Right lobe of liver (tissue), 4 donors: ENCODE measurements at regions not wholly inside any gene's neighbourhood (a gene's known extent, or its start where the extent isn't known, plus 50 kb on each side); places are given as distances from the start of the nearest gene placed in this dataset.

ENCODE experiments used
- POLR2A ChIP-seq: fragments of 450-650 bp; IDR thresholded peaks from one replicate; pipeline ENCODE4 v1.6.1; 2017; ENCODE audit warnings: antibody characterized with exemption, mild to moderate bottlenecking
- TF ChIP-seq, protein P1 (sequence below), 4 donors: fragments of 200-600 bp in 3 of 4; fragments of 450-650 bp in 1 of 4; IDR thresholded peaks; one replicate each; pipeline versions ENCODE4 v1.5.1 to v1.8.0; 2016 to 2022; ENCODE audit warnings: antibody characterized with exemption in 4 of 4, mild to moderate bottlenecking in 2 of 4
- donor health status: DM: no; HTN: no; CAD: no.
- donor health status: DM: no; HTN: no; CAD: no.
- donor health status: DM: no; HTN: yes; CAD: no.

DNA sequence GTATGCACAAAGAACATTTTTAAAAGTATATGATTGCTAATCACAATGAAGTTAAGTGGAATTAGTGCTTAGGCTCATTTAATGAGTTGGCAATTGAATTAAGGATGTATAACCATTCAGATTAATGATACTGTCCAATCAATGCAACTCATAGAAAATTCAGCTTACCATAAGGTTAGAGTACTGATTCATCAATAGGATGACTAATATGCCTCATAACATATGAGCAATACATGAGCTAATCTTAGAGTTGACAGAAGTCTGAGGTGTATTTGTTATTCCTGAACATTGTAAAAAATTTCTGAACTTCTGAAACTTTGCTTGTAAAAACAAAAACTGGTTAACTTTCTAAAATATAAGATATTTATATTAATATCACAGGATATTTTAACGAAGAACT, 118.3 kb upstream of the NETO1 start:
- TF ChIP-seq, protein P1, sequence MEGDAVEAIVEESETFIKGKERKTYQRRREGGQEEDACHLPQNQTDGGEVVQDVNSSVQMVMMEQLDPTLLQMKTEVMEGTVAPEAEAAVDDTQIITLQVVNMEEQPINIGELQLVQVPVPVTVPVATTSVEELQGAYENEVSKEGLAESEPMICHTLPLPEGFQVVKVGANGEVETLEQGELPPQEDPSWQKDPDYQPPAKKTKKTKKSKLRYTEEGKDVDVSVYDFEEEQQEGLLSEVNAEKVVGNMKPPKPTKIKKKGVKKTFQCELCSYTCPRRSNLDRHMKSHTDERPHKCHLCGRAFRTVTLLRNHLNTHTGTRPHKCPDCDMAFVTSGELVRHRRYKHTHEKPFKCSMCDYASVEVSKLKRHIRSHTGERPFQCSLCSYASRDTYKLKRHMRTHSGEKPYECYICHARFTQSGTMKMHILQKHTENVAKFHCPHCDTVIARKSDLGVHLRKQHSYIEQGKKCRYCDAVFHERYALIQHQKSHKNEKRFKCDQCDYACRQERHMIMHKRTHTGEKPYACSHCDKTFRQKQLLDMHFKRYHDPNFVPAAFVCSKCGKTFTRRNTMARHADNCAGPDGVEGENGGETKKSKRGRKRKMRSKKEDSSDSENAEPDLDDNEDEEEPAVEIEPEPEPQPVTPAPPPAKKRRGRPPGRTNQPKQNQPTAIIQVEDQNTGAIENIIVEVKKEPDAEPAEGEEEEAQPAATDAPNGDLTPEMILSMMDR (IDR thresholded peaks at IDR 0.05) = no peak
- TF ChIP-seq POLR2A = no peak
